ENCODE measurements at regions not wholly inside any gene's neighbourhood (a gene's known extent, or its start where the extent isn't known, plus 50 kb on each side); places are given as distances from the start of the nearest gene placed in this dataset.

- H3K9me2 ChIP-seq (ENCODE audit: insufficient read depth): no peaks in the 10 kb centered on the region
- no peaks in the 10 kb centered on the region for H4K20me1 ChIP-seq (ENCODE audit: insufficient read depth)
- DNase-seq (ENCODE audit: low read depth, low spot score) (no peak), ATAC-seq (no peak)
- POLR2A ChIA-PET: no interaction called here
- CTCF ChIA-PET: no interaction called here
- H3K9ac ChIP-seq (ENCODE audit: low read length): no peak overlapping the region
- TF ChIP-seq YY1 (IDR thresholded peaks at IDR 0.05; ENCODE audit: extremely low read depth, insufficient replicate concordance, low read depth, low read length): no peak
- no peak for TF ChIP-seq ZNF274 (IDR thresholded peaks at IDR 0.05; ENCODE audit: low read depth, low read length)
- no peak for TF ChIP-seq ELF1 (IDR thresholded peaks at IDR 0.05; ENCODE audit: borderline replicate concordance, low read depth)
- no peak for TF ChIP-seq TCF7L2 (IDR thresholded peaks at IDR 0.05; ENCODE audit: borderline replicate concordance, extremely low read depth, insufficient read depth, insufficient read length)
- TF ChIP-seq ATF3 (IDR thresholded peaks at IDR 0.05): no peak
- TF ChIP-seq POLR2AphosphoS5 (IDR thresholded peaks at IDR 0.05; ENCODE audit: low read depth, low read length): no peak
- no peak for TF ChIP-seq POLR2A (IDR thresholded peaks at IDR 0.05; ENCODE audit: borderline replicate concordance, extremely low read depth, insufficient read depth, insufficient read length)
- no peak for TF ChIP-seq CEBPB (IDR thresholded peaks at IDR 0.05; ENCODE audit: low read depth)
- TF ChIP-seq SRF (IDR thresholded peaks at IDR 0.05; ENCODE audit: low read depth): no peak
- TF ChIP-seq EZH2 (IDR thresholded peaks at IDR 0.05): no peak
- TF ChIP-seq, protein P1, sequence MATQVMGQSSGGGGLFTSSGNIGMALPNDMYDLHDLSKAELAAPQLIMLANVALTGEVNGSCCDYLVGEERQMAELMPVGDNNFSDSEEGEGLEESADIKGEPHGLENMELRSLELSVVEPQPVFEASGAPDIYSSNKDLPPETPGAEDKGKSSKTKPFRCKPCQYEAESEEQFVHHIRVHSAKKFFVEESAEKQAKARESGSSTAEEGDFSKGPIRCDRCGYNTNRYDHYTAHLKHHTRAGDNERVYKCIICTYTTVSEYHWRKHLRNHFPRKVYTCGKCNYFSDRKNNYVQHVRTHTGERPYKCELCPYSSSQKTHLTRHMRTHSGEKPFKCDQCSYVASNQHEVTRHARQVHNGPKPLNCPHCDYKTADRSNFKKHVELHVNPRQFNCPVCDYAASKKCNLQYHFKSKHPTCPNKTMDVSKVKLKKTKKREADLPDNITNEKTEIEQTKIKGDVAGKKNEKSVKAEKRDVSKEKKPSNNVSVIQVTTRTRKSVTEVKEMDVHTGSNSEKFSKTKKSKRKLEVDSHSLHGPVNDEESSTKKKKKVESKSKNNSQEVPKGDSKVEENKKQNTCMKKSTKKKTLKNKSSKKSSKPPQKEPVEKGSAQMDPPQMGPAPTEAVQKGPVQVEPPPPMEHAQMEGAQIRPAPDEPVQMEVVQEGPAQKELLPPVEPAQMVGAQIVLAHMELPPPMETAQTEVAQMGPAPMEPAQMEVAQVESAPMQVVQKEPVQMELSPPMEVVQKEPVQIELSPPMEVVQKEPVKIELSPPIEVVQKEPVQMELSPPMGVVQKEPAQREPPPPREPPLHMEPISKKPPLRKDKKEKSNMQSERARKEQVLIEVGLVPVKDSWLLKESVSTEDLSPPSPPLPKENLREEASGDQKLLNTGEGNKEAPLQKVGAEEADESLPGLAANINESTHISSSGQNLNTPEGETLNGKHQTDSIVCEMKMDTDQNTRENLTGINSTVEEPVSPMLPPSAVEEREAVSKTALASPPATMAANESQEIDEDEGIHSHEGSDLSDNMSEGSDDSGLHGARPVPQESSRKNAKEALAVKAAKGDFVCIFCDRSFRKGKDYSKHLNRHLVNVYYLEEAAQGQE (IDR thresholded peaks at IDR 0.05; ENCODE audit: low read depth): no peak
- TF ChIP-seq, protein P2, sequence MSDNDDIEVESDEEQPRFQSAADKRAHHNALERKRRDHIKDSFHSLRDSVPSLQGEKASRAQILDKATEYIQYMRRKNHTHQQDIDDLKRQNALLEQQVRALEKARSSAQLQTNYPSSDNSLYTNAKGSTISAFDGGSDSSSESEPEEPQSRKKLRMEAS (IDR thresholded peaks at IDR 0.05): no peak
- no peak for TF ChIP-seq CTCF (IDR thresholded peaks at IDR 0.05 in 2 of 3, conservative IDR thresholded peaks at IDR 0.05 in 1 of 3; ENCODE audit: borderline replicate concordance in 1 of 3, insufficient read depth in 1 of 3, low read depth in 2 of 3, low read length in 2 of 3)
- TF ChIP-seq SP1 (IDR thresholded peaks at IDR 0.05; ENCODE audit: low read depth): no peak
- TF ChIP-seq EZH2phosphoT487 (IDR thresholded peaks at IDR 0.05; ENCODE audit: borderline replicate concordance): no peak
- TF ChIP-seq FOSL1 (IDR thresholded peaks at IDR 0.05; ENCODE audit: low read depth): no peak
- TF ChIP-seq RAD21 (IDR thresholded peaks at IDR 0.05; ENCODE audit: low read depth): no peak
- no peak for TF ChIP-seq SIN3A (IDR thresholded peaks at IDR 0.05; ENCODE audit: low read depth)
- TF ChIP-seq JUND (IDR thresholded peaks at IDR 0.05): no peak
- RAD21 ChIA-PET (ENCODE audit: low non-redundant PET in 1 of 2, low total read pairs in 2 of 2, uncharacterized antibody in 2 of 2, unreplicated experiment in 2 of 2): no interaction called here
- no peaks in the 10 kb centered on the region for H3K79me2 ChIP-seq (ENCODE audit: insufficient read depth, low read length)
- H3K36me3 ChIP-seq (ENCODE audit: control insufficient read depth in 1 of 2, insufficient read depth in 2 of 2, low read length in 2 of 2): no peaks in the 10 kb centered on the region
- 0 out of 2 replicates have a peak, but pooled peaks cover 2% of the 10 kb centered on the region for H3K27me3 ChIP-seq (ENCODE audit: insufficient read depth, low read length)
- H3K27ac ChIP-seq (ENCODE audit: low read depth, low read length): no peak overlapping the region
- intact Hi-C loops (cut with micrococcal nuclease): no loop called here
- H3K9me3 ChIP-seq (ENCODE audit: control insufficient read depth in 1 of 2, insufficient read depth in 1 of 2, low read depth in 1 of 2, low read length in 2 of 2): no peaks in the 10 kb centered on the region
- H2AFZ ChIP-seq (ENCODE audit: low read depth, low read length, poor library complexity, severe bottlenecking): no peak overlapping the region
- H3K4me2 ChIP-seq (ENCODE audit: low read length): no peak overlapping the region
- H3K4me1 ChIP-seq (ENCODE audit: control insufficient read depth in 1 of 2, insufficient read depth in 2 of 2, low read length in 2 of 2): 0 out of 4 replicates have a peak, but pooled peaks cover 2 to 4% of the 10 kb centered on the region in 2 experiments
- H3K4me3 ChIP-seq (replicated peaks in 1 of 2; ENCODE audit: low read depth in 1 of 2, low read length in 2 of 2): no peak overlapping the region
- no TSS peak for BruUV-seq (replicated peaks)
These were observed 149.6 kb downstream of the TMEM18 start for GRCh38 chr2:527581-527980.

Data from HCT116 (cell line).